ENCODE measurements at regions not wholly inside any gene's neighbourhood (a gene's known extent, or its start where the extent isn't known, plus 50 kb on each side); places are given as distances from the start of the nearest gene placed in this dataset.

DNA sequence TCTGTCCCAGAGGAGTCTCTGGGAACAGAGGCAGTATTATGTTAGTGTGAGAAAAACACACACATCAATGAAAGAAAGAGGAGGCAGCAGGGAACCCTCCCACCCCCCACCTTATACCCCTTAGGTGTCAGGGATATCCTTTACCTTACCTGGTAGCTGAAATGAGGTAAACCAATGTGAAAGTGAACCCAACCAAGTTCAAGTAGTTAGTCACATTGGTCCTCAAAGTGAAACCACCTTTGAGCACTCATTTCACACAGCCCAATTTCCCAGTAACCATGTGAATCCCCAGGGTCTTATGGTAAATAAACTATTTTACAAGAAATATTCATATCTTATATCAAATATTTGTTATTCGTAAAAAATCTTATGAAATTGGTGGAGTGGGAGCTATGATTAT lies 377.8 kb downstream of the LRATD1 start:
- CTCF ChIA-PET (ENCODE audit: partially characterized antibody): no interaction called here
- no peak for TF ChIP-seq SIRT6 (IDR thresholded peaks at IDR 0.05; ENCODE audit: low read length)
- no peak for TF ChIP-seq TCF12 (IDR thresholded peaks at IDR 0.05; ENCODE audit: low read depth, low read length)
- no peak for TF ChIP-seq EGR1 (IDR thresholded peaks at IDR 0.05; ENCODE audit: borderline replicate concordance, low read depth, low read length)
- no peak for TF ChIP-seq CREB1 (IDR thresholded peaks at IDR 0.05)
- TF ChIP-seq HDAC2 (IDR thresholded peaks at IDR 0.05; ENCODE audit: borderline replicate concordance in 1 of 2, low read depth in 2 of 2, low read length in 2 of 2): no peak
- TF ChIP-seq EP300 (IDR thresholded peaks at IDR 0.05; ENCODE audit: borderline replicate concordance in 1 of 2, low read depth in 2 of 2, low read length in 2 of 2): no peak
- TF ChIP-seq CHD2 (IDR thresholded peaks at IDR 0.05; ENCODE audit: low read length): no peak

More for the DNA sequence above, 377.8 kb downstream of the LRATD1 start:
- FAIRE-seq (no peak), DNase-seq (ENCODE audit: low read depth in 1 of 2, low spot score in 2 of 2) (no peak)
- Histone ChIP-seq H4K91ac (replicated peaks; ENCODE audit: insufficient read length, low read length) (no peak overlapping the region), H2BK20ac (ENCODE audit: low read length) (no peak overlapping the region), H4K5ac (ENCODE audit: insufficient read length, low read depth, low read length) (no peak overlapping the region), H2AK5ac (ENCODE audit: low read depth, low read length) (no peak overlapping the region), H3K9ac (replicated peaks in 1 of 4; ENCODE audit: extremely low read depth in 1 of 4, low read depth in 3 of 4, low read length in 3 of 4) (no peak overlapping the region), H3K4me3 (ENCODE audit: extremely low read depth in 1 of 4, insufficient read depth in 2 of 4, low read depth in 3 of 4, low read length in 4 of 4) (no peak overlapping the region), H3K56ac (replicated peaks; ENCODE audit: insufficient read length, low read depth, low read length) (no peak overlapping the region), H3K14ac (ENCODE audit: insufficient read length) (no peak overlapping the region), H3K36me3 (ENCODE audit: control insufficient read depth in 2 of 4, insufficient read depth in 4 of 4, low read length in 3 of 4) (no peaks in the 10 kb centered on the region), H4K8ac (ENCODE audit: extremely low read depth, insufficient read depth, low read length) (no peak overlapping the region), H2AFZ (ENCODE audit: low read length) (no peak overlapping the region), H4K20me1 (replicated peaks in 1 of 2; ENCODE audit: control insufficient read depth in 1 of 2, insufficient read depth in 2 of 2, low read length in 2 of 2) (no peaks in the 10 kb centered on the region), H3K27ac (ENCODE audit: low read depth, low read length) (no peak overlapping the region), H3K27me3 (replicated peaks in 1 of 4; ENCODE audit: control insufficient read depth in 3 of 4, extremely low read depth in 1 of 4, insufficient read depth in 3 of 4, low read length in 3 of 4) (no peaks in the 10 kb centered on the region), H2BK120ac (replicated peaks; ENCODE audit: low read depth, low read length) (no peak overlapping the region), H3K23ac (ENCODE audit: insufficient read length) (no peak overlapping the region), H2BK15ac (ENCODE audit: low read length) (no peak overlapping the region), H3K4me1 (replicated peaks in 1 of 4; ENCODE audit: control insufficient read depth in 3 of 4, insufficient read depth in 4 of 4, low read length in 3 of 4) (no peaks in the 10 kb centered on the region), H2BK12ac (ENCODE audit: low read depth, low read length) (no peak overlapping the region), H3K4me2 (ENCODE audit: insufficient read depth in 1 of 2, low read depth in 2 of 2, low read length in 2 of 2) (no peak overlapping the region), H3K79me1 (ENCODE audit: low read depth, low read length) (no peaks in the 10 kb centered on the region), H3K23me2 (ENCODE audit: low read depth, low read length) (no peaks in the 10 kb centered on the region), H3K4ac (replicated peaks; ENCODE audit: insufficient read length, low read depth, low read length) (no peak overlapping the region), H3K9me3 (ENCODE audit: insufficient read depth in 2 of 2, low read depth in 1 of 2, low read length in 1 of 2) (no peaks in the 10 kb centered on the region), H3K18ac (ENCODE audit: extremely low read depth, low read length) (no peak overlapping the region), H2BK5ac (ENCODE audit: low read depth, low read length) (no peak overlapping the region), H3K79me2 (ENCODE audit: control insufficient read depth in 1 of 2, insufficient read depth in 2 of 2, low read length in 2 of 2) (no peaks in the 10 kb centered on the region)
- WGBS, 2 experiments (ENCODE audit: extremely low coverage in 1 of 2, insufficient coverage in 1 of 2, insufficient read length in 1 of 2, insufficient replicate concordance in 2 of 2, low coverage in 1 of 2, low lambda C conversion rate in 2 of 2, missing lambda C conversion rate in 1 of 2): 88% methylated on average over 1 of the region's 1 CpG; no CpG with 5 or more reads in 1 of the 2 experiments
- POLR2A ChIA-PET (ENCODE audit: partially characterized antibody): no interaction called here
